Nephron progenitor cell (in vitro differentiated cells): ENCODE measurements at regions not wholly inside any gene's neighbourhood (a gene's known extent, or its start where the extent isn't known, plus 50 kb on each side); places are given as distances from the start of the nearest gene placed in this dataset.

Experiments used
- DNase-seq: peaks from one replicate; pipeline ENCODE4 v3.0.0; 2021
- H3K27ac Mint-ChIP-seq: 2 replicates; pipeline ENCODE4 v1.8.0; 2021; ENCODE audit warnings: mild to moderate bottlenecking, moderate library complexity, mixed read lengths
- H3K27me3 Mint-ChIP-seq: 2 replicates; pipeline ENCODE4 v1.8.0; 2021; ENCODE audit warnings: mild to moderate bottlenecking, low read depth, mixed read lengths; ENCODE audit not compliant: poor library complexity
- H3K36me3 Mint-ChIP-seq: 2 replicates; pipeline ENCODE4 v1.8.0; 2021; ENCODE audit warnings: low read depth, mixed read lengths
- H3K4me1 Mint-ChIP-seq: 2 replicates; pipeline ENCODE4 v1.8.0; 2021; ENCODE audit warnings: mixed read lengths
- H3K4me3 Mint-ChIP-seq: 2 replicates; pipeline ENCODE4 v1.8.0; 2021; ENCODE audit warnings: mild to moderate bottlenecking, moderate library complexity, mixed read lengths
- H3K9me3 Mint-ChIP-seq: 2 replicates; pipeline ENCODE4 v1.8.0; 2021; ENCODE audit warnings: mild to moderate bottlenecking, moderate library complexity, mixed read lengths
- CTCF ChIP-seq: fragments of 200-600 bp; sonication (generic); IDR thresholded peaks from 2 replicates; pipeline ENCODE4 v1.5.0; 2021; ENCODE audit warnings: antibody characterized with exemption

- Mint-ChIP-seq H3K9me3 (no peaks in the 10 kb centered on the region), H3K27ac (no peak overlapping the region), H3K4me3 (no peak overlapping the region), H3K36me3 (no peaks in the 10 kb centered on the region), H3K4me1 (peaks cover 44% of the 10 kb centered on the region), H3K27me3 (peaks cover 25% of the 10 kb centered on the region)
- no peak for DNase-seq
- TF ChIP-seq CTCF: no peak
Measured at GRCh38 chr1:11365744-11366387, 92.9 kb downstream of the UBIAD1 start.

GRCh38 chr1:11373029-11373894 lies 100.3 kb downstream of the UBIAD1 start:
- no peaks in the 10 kb centered on the region for H3K9me3 Mint-ChIP-seq
- no peak overlapping the region for H3K27ac Mint-ChIP-seq
- H3K27me3 Mint-ChIP-seq: peaks cover 20% of the 10 kb centered on the region
- H3K4me3 Mint-ChIP-seq: no peak overlapping the region
- TF ChIP-seq CTCF: no peak
- DNase-seq: no peak
- no peaks in the 10 kb centered on the region for H3K36me3 Mint-ChIP-seq
- peaks cover 32% of the 10 kb centered on the region for H3K4me1 Mint-ChIP-seq

GRCh38 chr1:11373895-11374747 lies 101.1 kb downstream of the UBIAD1 start:
- H3K27me3 Mint-ChIP-seq: peaks cover 25% of the 10 kb centered on the region
- no peak for TF ChIP-seq CTCF
- H3K36me3 Mint-ChIP-seq: no peaks in the 10 kb centered on the region
- peaks cover 33% of the 10 kb centered on the region for H3K4me1 Mint-ChIP-seq
- H3K4me3 Mint-ChIP-seq: no peak overlapping the region
- peak overlapping the region; percentile 82 for H3K27ac Mint-ChIP-seq
- no peaks in the 10 kb centered on the region for H3K9me3 Mint-ChIP-seq
- DNase-seq: no peak

GRCh38 chr1:11374748-11375110 lies 101.7 kb downstream of the UBIAD1 start:
- Mint-ChIP-seq H3K27ac (peak overlapping the region; percentile 82), H3K36me3 (no peaks in the 10 kb centered on the region), H3K9me3 (no peaks in the 10 kb centered on the region), H3K27me3 (peaks cover 24% of the 10 kb centered on the region), H3K4me1 (peaks cover 39% of the 10 kb centered on the region), H3K4me3 (no peak overlapping the region)
- no peak for TF ChIP-seq CTCF
- no peak for DNase-seq

GRCh38 chr1:11377001-11377583 lies 101.9 kb upstream of the DISP3 start:
- TF ChIP-seq CTCF: no peak
- Mint-ChIP-seq H3K4me3 (no peak overlapping the region), H3K27ac (peak overlapping the region; percentile 8), H3K9me3 (peaks cover 7% of the 10 kb centered on the region), H3K27me3 (peaks cover 24% of the 10 kb centered on the region), H3K36me3 (no peaks in the 10 kb centered on the region), H3K4me1 (peaks cover 50% of the 10 kb centered on the region)
- DNase-seq: no peak
